HG03575 (cell line): ENCODE measurements at regions not wholly inside any gene's neighbourhood (a gene's known extent, or its start where the extent isn't known, plus 50 kb on each side); places are given as distances from the start of the nearest gene placed in this dataset.

ENCODE experiments used
- ATAC-seq: cut with Tn5 transposase; IDR thresholded peaks from one replicate; pipeline ENCODE4 v1.9.1; 2021; ENCODE audit not compliant: unreplicated experiment, insufficient number of reproducible peaks, low FRiP score; ENCODE audit errors: extremely low read depth

GRCh38 chr13:63948045-63948444 is 2532.4 kb upstream of the PCDH20 start:
- ATAC-seq: no peak

DNA sequence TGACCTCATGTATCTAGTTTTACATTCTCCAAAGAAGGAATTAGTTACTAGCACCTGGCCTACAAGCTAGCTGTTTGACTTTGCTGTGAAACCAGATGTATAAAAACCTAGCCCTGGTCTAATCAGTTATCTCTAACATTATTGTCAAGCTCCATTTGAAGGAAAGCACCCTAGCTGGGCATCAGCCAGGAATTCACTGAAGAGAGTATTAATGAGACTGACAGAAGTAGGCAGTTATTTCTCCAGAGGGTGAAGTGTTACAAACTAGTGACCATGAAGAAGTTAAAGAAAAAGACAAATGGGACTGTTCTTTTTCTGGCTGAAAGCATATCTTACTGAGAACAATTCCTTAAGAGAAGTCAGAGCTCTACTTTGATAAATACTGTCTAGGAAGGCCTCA is 2529.3 kb upstream of the PCDH20 start:
- no peak for ATAC-seq

GRCh38 chr13:63942372-63942771 is 2526.7 kb upstream of the PCDH20 start:
- ATAC-seq: no peak

DNA sequence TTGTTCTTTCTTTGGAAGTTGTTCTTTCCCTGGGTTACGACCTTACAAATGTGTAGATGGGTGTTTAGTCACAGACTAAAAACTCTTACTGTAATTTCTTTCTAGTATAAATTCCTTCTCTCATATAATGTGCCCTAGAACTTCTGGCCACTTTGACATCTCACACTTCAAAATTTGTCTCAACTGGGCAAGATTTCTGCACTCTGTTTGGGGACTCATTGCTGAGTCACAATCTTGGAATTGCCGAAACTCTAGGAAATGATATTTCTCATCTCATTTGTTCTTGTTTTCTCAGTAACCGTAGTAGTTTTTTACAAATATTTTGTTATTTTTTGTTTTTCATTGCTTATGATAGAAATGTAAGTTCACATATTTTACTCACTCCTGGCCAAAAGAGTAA is 2523.2 kb upstream of the PCDH20 start:
- no peak for ATAC-seq

- no peak for ATAC-seq
Observed at GRCh38 chr13:63910511-63910910, 2494.9 kb upstream of the PCDH20 start.

DNA sequence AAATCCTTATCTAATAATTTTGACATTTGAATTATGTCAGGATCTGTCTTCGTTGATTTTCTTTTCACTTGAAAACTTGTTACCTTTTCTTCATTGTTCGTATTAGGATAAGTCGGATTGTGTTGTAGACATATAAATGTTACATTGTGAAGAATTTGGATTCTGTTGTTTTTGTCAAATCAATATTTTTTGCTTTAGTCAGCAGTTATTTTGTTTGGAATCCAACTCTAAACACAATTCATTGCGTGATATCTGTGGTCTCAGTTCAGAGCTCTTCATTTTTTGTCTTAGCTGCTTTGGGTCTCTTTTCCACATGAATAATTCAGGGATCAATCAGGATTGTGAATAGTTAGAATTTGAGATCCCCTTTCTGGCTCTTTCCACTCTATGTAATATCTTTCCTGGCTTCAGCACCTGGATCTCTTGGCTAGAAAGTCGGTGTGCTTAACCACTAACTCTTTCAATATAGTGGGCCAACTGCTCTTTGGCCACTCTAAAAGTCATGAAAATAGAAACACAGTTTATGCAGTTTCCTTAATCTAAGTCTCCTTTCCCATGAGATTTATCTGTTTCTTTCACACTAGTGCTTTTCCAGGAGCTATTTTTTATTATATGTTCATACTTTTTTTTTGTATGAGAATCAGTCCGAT is 2494.2 kb upstream of the PCDH20 start:
- ATAC-seq: no peak

GRCh38 chr13:63902141-63902540 is 2486.5 kb upstream of the PCDH20 start:
- no peak for ATAC-seq

DNA sequence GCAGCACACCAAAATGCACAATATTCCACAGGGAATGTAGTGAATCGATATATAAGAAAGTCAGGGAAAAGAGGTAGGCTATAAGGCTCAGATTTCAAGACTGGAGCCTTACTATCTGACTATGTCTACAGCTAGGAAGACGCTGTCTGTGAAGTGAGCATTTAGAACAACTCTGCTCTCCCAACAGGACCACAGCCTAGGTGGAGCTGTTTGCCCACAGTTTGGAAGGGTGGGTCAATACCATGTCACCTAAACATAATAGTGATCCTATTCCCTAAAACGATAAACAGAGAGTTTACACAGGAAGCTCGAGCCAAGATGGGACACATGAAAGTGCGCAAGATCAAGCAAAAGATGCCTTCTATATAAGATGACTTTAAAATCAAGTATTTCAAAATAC is 2486.0 kb upstream of the PCDH20 start:
- ATAC-seq: no peak

- ATAC-seq: no peak
Observed at GRCh38 chr13:63900406-63900805, 2484.8 kb upstream of the PCDH20 start.

DNA sequence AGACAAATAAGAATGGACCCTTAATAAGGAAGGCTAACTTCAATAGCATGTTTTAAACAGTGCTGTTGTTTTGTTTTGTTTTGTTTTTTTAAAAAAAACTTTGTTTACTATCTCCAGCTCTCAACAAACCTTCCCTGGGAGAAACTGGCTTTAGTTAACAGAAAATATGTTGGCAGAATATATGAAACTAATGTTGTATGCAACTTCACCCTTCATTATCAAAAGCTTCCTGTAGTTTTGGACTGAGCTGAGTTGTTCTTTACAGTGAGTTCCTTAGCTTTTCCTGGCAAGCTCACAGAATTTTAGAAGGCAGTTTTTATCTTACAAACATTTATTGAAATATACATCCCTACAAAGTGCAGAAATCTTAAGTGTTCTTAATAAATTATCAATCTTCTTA is 2480.7 kb upstream of the PCDH20 start:
- ATAC-seq: no peak

DNA sequence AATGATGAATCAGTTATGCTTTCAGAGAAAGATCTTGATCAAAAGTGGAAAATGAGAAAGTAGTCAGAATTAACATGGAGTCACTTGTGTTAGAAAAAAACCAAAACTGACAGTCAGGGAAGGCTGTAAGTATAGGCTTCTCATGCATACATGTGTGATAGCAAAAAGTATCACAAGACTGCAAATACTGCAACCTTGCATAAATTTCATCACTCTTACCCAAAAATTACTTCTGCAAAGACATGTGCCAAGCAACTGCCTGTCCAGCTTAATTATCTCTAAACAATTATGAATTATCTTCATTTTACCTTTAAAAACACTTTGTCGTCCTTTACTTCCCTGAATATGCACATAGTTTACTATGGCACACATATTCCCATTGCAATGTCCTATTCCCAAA is 2466.4 kb upstream of the PCDH20 start:
- no peak for ATAC-seq

GRCh38 chr13:63880705-63881104 is 2465.1 kb upstream of the PCDH20 start:
- no peak for ATAC-seq

- no peak for ATAC-seq
Observed at GRCh38 chr13:63873936-63874335, 2458.3 kb upstream of the PCDH20 start.

DNA sequence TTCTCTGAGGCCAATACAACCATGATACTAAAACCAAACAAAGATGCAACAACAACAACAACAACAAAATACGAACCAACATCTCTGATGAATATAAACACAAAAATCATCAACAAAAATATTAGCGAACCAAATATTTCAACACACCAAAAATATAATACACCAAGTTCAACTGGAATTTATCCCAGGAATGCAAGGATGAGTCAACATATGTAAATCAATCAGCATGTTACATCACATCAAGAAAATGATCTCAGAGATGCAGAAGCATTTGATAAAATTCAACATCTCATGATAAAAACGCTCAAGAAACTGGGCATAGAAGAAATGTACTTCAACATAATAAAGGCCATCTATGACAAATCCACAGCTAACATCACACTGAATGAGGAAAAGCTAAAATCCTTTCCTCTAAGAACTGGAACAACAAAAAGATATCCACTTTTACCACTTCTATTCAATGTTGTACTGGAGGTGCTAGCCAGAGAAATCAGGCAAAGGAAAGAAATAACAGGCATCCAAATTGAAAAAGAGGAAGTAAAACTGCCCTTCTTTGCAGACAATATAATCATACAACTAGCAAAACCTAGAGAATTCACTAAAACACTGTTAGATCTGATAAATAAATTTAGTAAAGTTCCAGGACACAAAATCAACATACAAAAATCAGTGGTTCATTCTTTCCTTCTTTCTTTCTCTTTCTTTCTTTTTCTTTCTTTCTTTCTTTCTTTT is 2448.7 kb upstream of the PCDH20 start:
- no peak for ATAC-seq

DNA sequence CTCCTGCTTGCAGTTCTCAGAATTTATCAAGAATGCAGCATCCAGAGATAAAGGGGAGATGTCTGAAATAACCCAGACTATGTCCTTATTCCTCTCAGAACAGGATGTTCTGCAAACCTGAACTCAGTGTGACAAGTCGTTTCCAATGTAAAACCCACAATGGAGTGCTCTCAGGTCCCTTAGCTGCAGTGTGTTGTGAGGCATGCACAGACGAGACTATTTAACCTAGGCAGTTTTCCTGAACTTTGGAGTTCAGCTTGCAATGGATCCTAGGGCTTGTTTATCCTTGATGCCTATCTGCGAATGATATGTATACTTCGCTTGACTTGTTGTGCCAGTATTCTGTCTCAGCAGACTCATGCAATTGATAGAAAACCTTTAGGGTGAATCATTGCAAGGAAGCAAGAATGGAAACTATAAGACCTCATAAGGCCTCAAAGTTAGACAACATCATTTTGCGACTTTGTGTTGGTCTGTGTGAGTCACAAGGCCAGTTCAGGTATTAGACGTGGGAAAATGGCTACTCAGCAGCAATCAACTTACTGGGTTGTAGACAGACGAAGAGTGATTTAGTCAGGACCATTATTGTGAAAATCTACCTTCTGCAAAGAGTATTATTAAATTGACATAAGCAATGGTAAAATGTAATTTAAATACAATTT is 2439.9 kb upstream of the PCDH20 start:
- ATAC-seq: no peak

GRCh38 chr13:63853816-63854215 is 2438.2 kb upstream of the PCDH20 start:
- ATAC-seq: no peak

DNA sequence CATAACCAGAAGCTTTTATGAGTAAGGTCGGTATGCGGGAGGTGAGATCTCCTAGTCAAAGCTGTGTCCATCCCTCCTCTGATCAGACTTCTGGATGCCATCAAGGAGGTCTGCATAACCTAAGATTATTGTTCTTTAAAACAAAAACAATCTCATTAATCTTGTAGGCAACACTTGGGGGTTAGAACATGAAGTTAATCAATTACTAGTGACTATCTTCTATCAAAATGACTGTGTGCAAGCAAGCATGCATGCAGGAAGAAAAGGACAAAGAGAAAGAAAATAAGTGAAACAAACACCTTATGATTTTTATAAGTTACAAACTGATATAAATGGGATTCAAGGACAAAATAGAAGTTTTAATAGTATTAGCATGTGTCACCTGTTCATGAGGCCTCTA is 2435.9 kb upstream of the PCDH20 start:
- ATAC-seq: no peak

DNA sequence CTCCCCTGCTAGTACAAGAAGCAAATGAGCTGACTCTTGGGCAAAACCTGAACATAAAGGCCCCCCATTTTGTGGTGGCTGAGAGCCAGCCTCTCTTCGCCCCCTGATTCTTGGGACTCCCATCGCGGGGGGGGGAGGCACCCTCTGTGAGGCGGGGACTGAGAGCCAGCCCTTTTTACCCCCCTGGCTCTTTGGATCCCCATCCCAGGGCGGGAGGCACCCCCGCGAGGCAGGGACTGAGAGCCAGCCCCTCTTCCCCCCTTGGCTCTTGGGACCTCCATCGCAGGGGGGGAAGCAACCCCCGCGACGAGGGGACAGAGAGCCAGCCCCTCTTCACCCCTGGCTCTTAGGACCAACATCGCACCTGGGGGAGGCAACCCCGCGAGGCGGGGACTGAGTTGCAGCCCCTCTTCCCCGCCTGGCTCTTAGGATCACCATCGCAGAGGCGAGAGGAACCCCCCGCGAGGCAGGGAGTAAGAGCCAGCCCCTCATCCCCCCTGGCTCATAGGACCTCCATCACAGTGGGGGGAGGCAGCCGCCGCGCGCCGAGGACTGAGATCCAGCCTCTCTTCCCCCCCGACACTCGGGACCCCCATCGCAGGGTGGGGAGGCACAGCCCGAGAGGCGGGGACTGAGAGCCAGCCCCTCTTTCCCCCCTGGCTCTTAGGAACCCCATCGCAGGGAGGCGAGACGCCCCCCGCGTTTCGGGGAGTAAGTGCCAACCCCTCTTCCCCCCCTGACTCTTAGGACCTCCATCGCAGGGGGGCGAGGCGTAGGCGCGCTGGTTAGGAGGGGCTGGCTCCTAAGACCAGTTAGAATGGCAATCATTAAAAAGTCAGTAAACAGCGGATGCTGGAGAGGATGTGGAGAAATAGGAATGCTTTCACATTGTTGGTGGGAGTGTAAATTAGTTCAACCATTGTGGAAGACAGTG is 2428.4 kb upstream of the PCDH20 start:
- no peak for ATAC-seq

DNA sequence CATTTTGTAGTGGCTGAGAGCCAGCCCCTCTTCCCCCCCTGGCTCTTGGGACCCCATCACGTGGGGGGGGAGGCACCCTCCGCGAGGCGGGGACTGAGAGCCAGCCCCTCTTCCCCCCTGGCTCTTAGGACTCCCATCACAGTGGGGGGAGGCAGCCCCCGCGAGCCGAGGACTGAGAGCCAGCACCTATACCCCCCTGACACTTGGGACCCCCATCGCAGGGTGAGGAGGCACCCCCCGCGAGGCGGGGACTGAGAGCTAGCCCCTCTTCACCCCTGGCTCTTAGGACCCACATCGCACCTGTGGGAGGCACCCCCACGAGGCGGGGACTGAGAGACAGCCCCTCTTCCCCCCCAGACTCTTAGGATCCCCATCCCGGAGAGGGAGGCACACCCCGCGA is 2426.5 kb upstream of the PCDH20 start:
- ATAC-seq: no peak
